Endothelial cell of umbilical vein (primary cell): ENCODE measurements at regions not wholly inside any gene's neighbourhood (a gene's known extent, or its start where the extent isn't known, plus 50 kb on each side); places are given as distances from the start of the nearest gene placed in this dataset.

ENCODE experiments used
- BruUV-seq: library from RNA; stranded (reverse); fragments of 400-500 nt; replicated peaks from 2 replicates; lab custom pipeline; 2021; lab: Mats Ljungman, UMichigan
- CTCF ChIA-PET: fragments of 300-600, 350-600 bp; sonication (Branson Sonifier 250); formaldehyde crosslinking; loops from one replicate; lab custom pipeline; 2021; ENCODE audit warnings: antibody characterized with exemption, inconsistent platforms; lab: Charles Lee
- POLR2A ChIA-PET: fragments of 300-600, 350-600 bp; sonication (Branson Sonifier 250); formaldehyde crosslinking; loops from one replicate; lab custom pipeline; 2021; ENCODE audit warnings: antibody characterized with exemption, inconsistent platforms; lab: Charles Lee
- DNase-seq: peaks from one replicate; pipeline ENCODE4 v3.0.0-alpha.2; 2011; ENCODE audit warnings: low read depth, low spot score
- FAIRE-seq: peaks from 2 replicates; lab custom pipeline; 2011; peaks lifted over from hg19 to GRCh38; lab: Jason Lieb, UNC
- H2AFZ ChIP-seq: 2 replicates; pipeline ENCODE4 v1.6.0; 2012; ENCODE audit warnings: low read depth, low read length, control low read depth, inconsistent platforms
- H3K27ac ChIP-seq: 2 replicates; pipeline ENCODE4 v1.5.1; 2011; ENCODE audit warnings: low read depth, mild to moderate bottlenecking, control low read depth, low read length, moderate library complexity; ENCODE audit not compliant: insufficient read depth
- H3K27me3 ChIP-seq, 2 experiments: 2 replicates each; pipeline versions ENCODE4 v1.6.0 to v1.6.1; 2011; ENCODE audit warnings: low read length in 2 of 2, mixed read lengths in 1 of 2; ENCODE audit not compliant: control insufficient read depth in 2 of 2, insufficient read depth in 2 of 2
- H3K36me3 ChIP-seq, 2 experiments: 2 replicates in 1 of 2; 3 replicates in 1 of 2; pipeline ENCODE4 v1.5.1; 2011; ENCODE audit warnings: low read length in 2 of 2, mild to moderate bottlenecking in 1 of 2, moderate library complexity in 1 of 2; ENCODE audit not compliant: control insufficient read depth in 2 of 2, insufficient read depth in 2 of 2; ENCODE audit errors: extremely low read depth in 1 of 2
- H3K4me1 ChIP-seq: 3 replicates; pipeline ENCODE4 v1.5.1; 2011; ENCODE audit warnings: mild to moderate bottlenecking, low read length; ENCODE audit not compliant: control insufficient read depth, insufficient read depth; ENCODE audit errors: extremely low read depth
- H3K4me2 ChIP-seq: 2 replicates; pipeline ENCODE4 v1.6.1; 2011; ENCODE audit warnings: low read length, control low read depth, mixed read lengths; ENCODE audit not compliant: insufficient read depth
- H3K4me3 ChIP-seq, 3 experiments: fragments of 200-600 bp in 1 of 3; sonication (generic), shearing (Covaris generic) in 1 of 3; replicated peaks in 1 of 3; 2 replicates each; pipeline ENCODE4 v1.5.1; 2011 to 2016; ENCODE audit warnings: control low read depth in 3 of 3, low read length in 3 of 3, mild to moderate bottlenecking in 2 of 3, inconsistent platforms in 1 of 3, low read depth in 1 of 3, moderate library complexity in 1 of 3; ENCODE audit not compliant: insufficient read depth in 1 of 3
- H3K79me2 ChIP-seq: 2 replicates; pipeline ENCODE4 v1.6.0; 2012; ENCODE audit warnings: low read length, inconsistent platforms; ENCODE audit not compliant: control insufficient read depth, insufficient read depth
- H3K9ac ChIP-seq: replicated peaks from 2 replicates; pipeline ENCODE3; 2011; ENCODE audit warnings: low read length, control low read depth; ENCODE audit not compliant: insufficient read depth; ENCODE audit errors: extremely low read depth
- H3K9me1 ChIP-seq: replicated peaks from 3 replicates; pipeline ENCODE4 v1.6.0; 2011; ENCODE audit warnings: mild to moderate bottlenecking, low read length; ENCODE audit not compliant: control insufficient read depth, insufficient read depth; ENCODE audit errors: extremely low read depth
- H3K9me3 ChIP-seq: replicated peaks from 2 replicates; pipeline ENCODE4 v1.5.1; 2012; ENCODE audit warnings: low read length, inconsistent platforms; ENCODE audit not compliant: control insufficient read depth, insufficient read depth
- H4K20me1 ChIP-seq: replicated peaks from 2 replicates; pipeline ENCODE3; 2011; ENCODE audit warnings: mild to moderate bottlenecking, low read length; ENCODE audit not compliant: control insufficient read depth, insufficient read depth; ENCODE audit errors: extremely low read depth
- EZH2 ChIP-seq: IDR thresholded peaks from 2 replicates; pipeline ENCODE4 v1.6.1; 2012; ENCODE audit warnings: borderline replicate concordance, low read depth, mild to moderate bottlenecking, moderate library complexity, low read length, inconsistent platforms; ENCODE audit not compliant: severe bottlenecking
- FOS ChIP-seq: IDR thresholded peaks from 2 replicates; pipeline ENCODE4 v1.6.1; 2011; ENCODE audit warnings: mild to moderate bottlenecking, low read length, moderate library complexity, borderline replicate concordance; ENCODE audit not compliant: insufficient read depth
- GATA2 ChIP-seq: IDR thresholded peaks from 2 replicates; pipeline ENCODE4 v1.7.0; 2011; ENCODE audit warnings: low read depth, mild to moderate bottlenecking, moderate library complexity, mixed read lengths, low read length; ENCODE audit not compliant: insufficient read length, insufficient read depth
- JUN ChIP-seq: IDR thresholded peaks from 2 replicates; pipeline ENCODE4 v1.6.1; 2011; ENCODE audit warnings: borderline replicate concordance, low read depth; ENCODE audit not compliant: insufficient read length, insufficient read depth
- MYC ChIP-seq: IDR thresholded peaks from one replicate; pipeline ENCODE4 v1.6.1; 2011; ENCODE audit warnings: mild to moderate bottlenecking, low read depth, low read length
- POLR2A ChIP-seq: IDR thresholded peaks from 2 replicates; pipeline ENCODE4 v1.6.1; 2012; ENCODE audit warnings: low read depth, mild to moderate bottlenecking, control low read depth, low read length
- POLR2AphosphoS5 ChIP-seq: IDR thresholded peaks from 2 replicates; pipeline ENCODE4 v1.6.1; 2012; ENCODE audit warnings: low read depth, mild to moderate bottlenecking, control low read depth, low read length, moderate library complexity; ENCODE audit not compliant: insufficient read depth
- dilution Hi-C: fragments of 300-500 bp; cut with MboI; formaldehyde crosslinking; loops from one replicate; pipeline ENCODE4 v1.15.0; 2019; ENCODE audit warnings: low sequenced_read_pairs; ENCODE audit not compliant: extremely low pct_ligation_motif_present
- intact Hi-C: fragments of 100-400 bp; cut with micrococcal nuclease; formaldehyde crosslinking; loops from one replicate; pipeline ENCODE4 v1.10.0; 2022
- TF ChIP-seq, protein P1 (sequence below): IDR thresholded peaks from 2 replicates; pipeline ENCODE4 v1.6.1; 2011; ENCODE audit not compliant: insufficient read depth, insufficient read length
- TF ChIP-seq, protein P2 (sequence below), 2 donors: IDR thresholded peaks; 1 replicate in 1 of 2; 2 replicates in 1 of 2; pipeline ENCODE4 v1.5.1; 2011; ENCODE audit warnings: low read length in 2 of 2, mild to moderate bottlenecking in 2 of 2, moderate library complexity in 2 of 2, control low read depth in 1 of 2, inconsistent platforms in 1 of 2, low read depth in 1 of 2; ENCODE audit not compliant: insufficient read depth in 1 of 2; ENCODE audit errors: extremely low read depth in 1 of 2

DNA sequence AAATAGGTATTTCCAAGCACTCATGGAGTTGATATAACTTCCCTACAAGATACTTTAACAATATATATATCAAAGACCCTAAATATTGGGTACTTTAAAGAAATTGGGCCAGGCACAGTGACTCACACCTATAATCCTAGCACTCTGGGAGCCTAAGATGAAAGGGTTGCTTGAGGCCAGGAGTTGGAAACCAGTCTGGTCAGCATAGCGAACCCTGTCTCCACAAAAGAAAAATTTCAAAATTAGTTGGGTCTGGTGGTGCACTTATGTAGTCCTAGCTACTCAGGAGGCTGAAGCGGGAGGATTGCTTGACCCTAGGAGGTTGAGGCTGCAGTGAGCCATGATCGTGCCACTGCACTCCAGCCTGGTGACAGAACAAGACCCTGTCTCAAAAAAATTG lies 393.9 kb upstream of the DEPDC1 start:
- no peak overlapping the region for H2AFZ ChIP-seq
- TF ChIP-seq MYC = no peak
- no peak for TF ChIP-seq POLR2AphosphoS5
- TF ChIP-seq FOS = no peak
- TF ChIP-seq, protein P1, sequence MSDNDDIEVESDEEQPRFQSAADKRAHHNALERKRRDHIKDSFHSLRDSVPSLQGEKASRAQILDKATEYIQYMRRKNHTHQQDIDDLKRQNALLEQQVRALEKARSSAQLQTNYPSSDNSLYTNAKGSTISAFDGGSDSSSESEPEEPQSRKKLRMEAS = no peak
- no peak for TF ChIP-seq POLR2A
- no peak for TF ChIP-seq GATA2
- TF ChIP-seq, protein P2, sequence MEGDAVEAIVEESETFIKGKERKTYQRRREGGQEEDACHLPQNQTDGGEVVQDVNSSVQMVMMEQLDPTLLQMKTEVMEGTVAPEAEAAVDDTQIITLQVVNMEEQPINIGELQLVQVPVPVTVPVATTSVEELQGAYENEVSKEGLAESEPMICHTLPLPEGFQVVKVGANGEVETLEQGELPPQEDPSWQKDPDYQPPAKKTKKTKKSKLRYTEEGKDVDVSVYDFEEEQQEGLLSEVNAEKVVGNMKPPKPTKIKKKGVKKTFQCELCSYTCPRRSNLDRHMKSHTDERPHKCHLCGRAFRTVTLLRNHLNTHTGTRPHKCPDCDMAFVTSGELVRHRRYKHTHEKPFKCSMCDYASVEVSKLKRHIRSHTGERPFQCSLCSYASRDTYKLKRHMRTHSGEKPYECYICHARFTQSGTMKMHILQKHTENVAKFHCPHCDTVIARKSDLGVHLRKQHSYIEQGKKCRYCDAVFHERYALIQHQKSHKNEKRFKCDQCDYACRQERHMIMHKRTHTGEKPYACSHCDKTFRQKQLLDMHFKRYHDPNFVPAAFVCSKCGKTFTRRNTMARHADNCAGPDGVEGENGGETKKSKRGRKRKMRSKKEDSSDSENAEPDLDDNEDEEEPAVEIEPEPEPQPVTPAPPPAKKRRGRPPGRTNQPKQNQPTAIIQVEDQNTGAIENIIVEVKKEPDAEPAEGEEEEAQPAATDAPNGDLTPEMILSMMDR (IDR thresholded peaks at IDR 0.05; ENCODE audit: extremely low read depth in 1 of 2, insufficient read depth in 1 of 2, low read depth in 1 of 2, low read length in 2 of 2) = no peak
- TF ChIP-seq JUN = no peak
- no peak for TF ChIP-seq EZH2
- no peak overlapping the region for H3K9ac ChIP-seq
- H3K4me2 ChIP-seq = no peak overlapping the region
- H3K27me3 ChIP-seq = no peaks in the 10 kb centered on the region
- intact Hi-C loops = no loop called here
- ChIA-PET CTCF (no interaction called here), POLR2A (no interaction called here)
- FAIRE-seq (no peak), DNase-seq (no peak)
- dilution Hi-C loops = no loop called here
- no peaks in the 10 kb centered on the region for H3K4me1 ChIP-seq
- H3K79me2 ChIP-seq = no peaks in the 10 kb centered on the region
- no peaks in the 10 kb centered on the region for H3K36me3 ChIP-seq
- no peaks in the 10 kb centered on the region for H3K9me3 ChIP-seq
- BruUV-seq = no TSS peak
- no peaks in the 10 kb centered on the region for H4K20me1 ChIP-seq
- no peaks in the 10 kb centered on the region for H3K9me1 ChIP-seq
- H3K4me3 ChIP-seq = no peak overlapping the region
- no peak overlapping the region for H3K27ac ChIP-seq
